HL-60 (cell line): ENCODE measurements at regions not wholly inside any gene's neighbourhood (a gene's known extent, or its start where the extent isn't known, plus 50 kb on each side); places are given as distances from the start of the nearest gene placed in this dataset.

Experiments
- GABPA ChIP-seq: IDR thresholded peaks from 2 replicates; pipeline ENCODE4 v1.6.1; 2012; ENCODE audit warnings: low read depth
- POLR2AphosphoS5 ChIP-seq: IDR thresholded peaks from 2 replicates; pipeline ENCODE4 v1.6.1; 2012; ENCODE audit warnings: low read depth
- REST ChIP-seq: IDR thresholded peaks from 2 replicates; pipeline ENCODE4 v1.6.1; 2012; ENCODE audit warnings: low read depth; ENCODE audit not compliant: insufficient replicate concordance
- SPI1 ChIP-seq: IDR thresholded peaks from 2 replicates; pipeline ENCODE4 v1.6.1; 2012; ENCODE audit warnings: low read depth, mild to moderate bottlenecking, borderline replicate concordance
- TF ChIP-seq, protein P1 (sequence below): IDR thresholded peaks from one replicate; pipeline ENCODE4 v1.5.1; 2011; ENCODE audit warnings: low read length, control low read depth, inconsistent platforms; ENCODE audit not compliant: insufficient read depth

DNA sequence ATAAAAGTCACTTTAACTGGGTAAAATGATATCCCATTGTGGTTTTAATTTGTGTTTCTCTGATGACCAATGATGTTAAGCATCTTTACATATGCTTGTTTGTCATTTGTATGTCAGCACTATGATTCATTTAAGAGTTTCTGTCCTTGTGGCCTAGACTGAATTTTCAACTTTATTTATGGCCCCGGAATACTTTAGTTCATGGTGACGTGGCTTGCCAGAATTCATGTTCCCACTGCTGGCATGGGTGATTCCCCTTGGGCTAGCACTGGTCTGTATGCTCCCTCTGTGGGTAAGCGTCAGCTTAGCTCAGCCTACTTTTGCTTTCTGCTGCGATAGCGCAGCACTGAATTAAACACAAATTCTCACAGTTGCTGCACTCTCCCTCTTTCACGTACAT, 436.3 kb upstream of the SGO1 start:
- TF ChIP-seq, protein P1, sequence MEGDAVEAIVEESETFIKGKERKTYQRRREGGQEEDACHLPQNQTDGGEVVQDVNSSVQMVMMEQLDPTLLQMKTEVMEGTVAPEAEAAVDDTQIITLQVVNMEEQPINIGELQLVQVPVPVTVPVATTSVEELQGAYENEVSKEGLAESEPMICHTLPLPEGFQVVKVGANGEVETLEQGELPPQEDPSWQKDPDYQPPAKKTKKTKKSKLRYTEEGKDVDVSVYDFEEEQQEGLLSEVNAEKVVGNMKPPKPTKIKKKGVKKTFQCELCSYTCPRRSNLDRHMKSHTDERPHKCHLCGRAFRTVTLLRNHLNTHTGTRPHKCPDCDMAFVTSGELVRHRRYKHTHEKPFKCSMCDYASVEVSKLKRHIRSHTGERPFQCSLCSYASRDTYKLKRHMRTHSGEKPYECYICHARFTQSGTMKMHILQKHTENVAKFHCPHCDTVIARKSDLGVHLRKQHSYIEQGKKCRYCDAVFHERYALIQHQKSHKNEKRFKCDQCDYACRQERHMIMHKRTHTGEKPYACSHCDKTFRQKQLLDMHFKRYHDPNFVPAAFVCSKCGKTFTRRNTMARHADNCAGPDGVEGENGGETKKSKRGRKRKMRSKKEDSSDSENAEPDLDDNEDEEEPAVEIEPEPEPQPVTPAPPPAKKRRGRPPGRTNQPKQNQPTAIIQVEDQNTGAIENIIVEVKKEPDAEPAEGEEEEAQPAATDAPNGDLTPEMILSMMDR, result no peak
- no peak for TF ChIP-seq GABPA
- TF ChIP-seq REST, result no peak
- TF ChIP-seq POLR2AphosphoS5, result no peak
- TF ChIP-seq SPI1, result no peak
